A673 (cell line): ENCODE measurements at regions not wholly inside any gene's neighbourhood (a gene's known extent, or its start where the extent isn't known, plus 50 kb on each side); places are given as distances from the start of the nearest gene placed in this dataset.

Experiments
- BruUV-seq: library from RNA; stranded (reverse); fragments of 400-500 nt; replicated peaks from 2 replicates; lab custom pipeline; 2021; lab: Mats Ljungman, UMichigan
- CTCF ChIA-PET: fragments of 300-600 bp; sonication (Branson Sonifier 250); formaldehyde crosslinking; loops from one replicate; lab custom pipeline; 2022; ENCODE audit warnings: antibody characterized with exemption; lab: Charles Lee
- POLR2A ChIA-PET: fragments of 300-600 bp; sonication (Branson Sonifier 250); formaldehyde crosslinking; loops from one replicate; lab custom pipeline; 2022; ENCODE audit warnings: antibody characterized with exemption; ENCODE audit not compliant: low non-redundant PET; lab: Charles Lee
- DNase-seq: peaks from one replicate; pipeline ENCODE4 v3.0.0-alpha.2; 2015; ENCODE audit warnings: low spot score
- H3K27ac ChIP-seq: fragments of 200-600 bp; sonication (generic); 2 replicates; pipeline ENCODE4 v1.5.1; 2016; ENCODE audit warnings: mixed run types, low read depth, mild to moderate bottlenecking, mixed read lengths, antibody characterized with exemption, low read length; ENCODE audit not compliant: poor library complexity, severe bottlenecking
- H3K27me3 ChIP-seq: fragments of 200-600 bp; sonication (generic); replicated peaks from 2 replicates; pipeline ENCODE4 v1.6.1; 2017; ENCODE audit warnings: mixed run types, low read depth, mild to moderate bottlenecking, mixed read lengths, antibody characterized with exemption, low read length; ENCODE audit not compliant: insufficient read depth, poor library complexity
- H3K36me3 ChIP-seq: fragments of 200-600 bp; sonication (generic); 2 replicates; pipeline ENCODE4 v1.6.1; 2016; ENCODE audit warnings: mixed run types, mild to moderate bottlenecking, mixed read lengths, antibody characterized with exemption, low read length; ENCODE audit not compliant: insufficient read depth, poor library complexity, severe bottlenecking
- H3K4me1 ChIP-seq: fragments of 200-600 bp; sonication (generic); 2 replicates; pipeline ENCODE4 v1.6.1; 2017; ENCODE audit warnings: mixed run types, mild to moderate bottlenecking, mixed read lengths, antibody characterized with exemption, low read length; ENCODE audit not compliant: insufficient read depth, poor library complexity, severe bottlenecking
- H3K4me3 ChIP-seq: fragments of 200-600 bp; sonication (generic); 2 replicates; pipeline ENCODE4 v1.5.1; 2016; ENCODE audit warnings: low read depth, mixed run types, mild to moderate bottlenecking, mixed read lengths, low read length; ENCODE audit not compliant: poor library complexity, severe bottlenecking
- H3K9me3 ChIP-seq: fragments of 200-600 bp; sonication (generic); 2 replicates; pipeline ENCODE4 v1.6.1; 2016; ENCODE audit warnings: mixed run types, low read depth, mild to moderate bottlenecking, mixed read lengths, antibody characterized with exemption, low read length; ENCODE audit not compliant: poor library complexity, severe bottlenecking
- CTCF ChIP-seq: fragments of 300-800, 200-600 bp; sonication (generic); conservative IDR thresholded peaks from 2 replicates; pipeline ENCODE4 v1.5.1; 2017; ENCODE audit warnings: low read depth, mild to moderate bottlenecking, antibody characterized with exemption, low read length, moderate library complexity, mixed read lengths
- EZH2 ChIP-seq: fragments of 200-600 bp; sonication (generic); IDR thresholded peaks from 2 replicates; pipeline ENCODE4 v1.6.1; 2017; ENCODE audit warnings: borderline replicate concordance, low read depth, mild to moderate bottlenecking, mixed read lengths, antibody characterized with exemption, low read length; ENCODE audit not compliant: poor library complexity, severe bottlenecking
- intact Hi-C: fragments of 100-400 bp; cut with micrococcal nuclease; formaldehyde crosslinking; loops from one replicate; pipeline ENCODE4 v1.10.0; 2022; ENCODE audit not compliant: unreplicated experiment

GRCh38 chr10:25076506-25077177 lies 60.2 kb downstream of the THNSL1 start:
- no peaks in the 10 kb centered on the region for H3K9me3 ChIP-seq
- H3K36me3 ChIP-seq, result no peaks in the 10 kb centered on the region
- no peak for DNase-seq
- intact Hi-C loops, result no loop called here
- ChIA-PET POLR2A (no interaction called here), CTCF (no interaction called here)
- no peak overlapping the region for H3K4me3 ChIP-seq
- no peak overlapping the region for H3K27ac ChIP-seq
- no TSS peak for BruUV-seq
- no peaks in the 10 kb centered on the region for H3K4me1 ChIP-seq
- no peaks in the 10 kb centered on the region for H3K27me3 ChIP-seq
- TF ChIP-seq CTCF (no peak), EZH2 (no peak)

GRCh38 chr10:25078658-25079431 lies 62.4 kb downstream of the THNSL1 start:
- CTCF ChIA-PET, result no interaction called here
- POLR2A ChIA-PET, result no interaction called here
- DNase-seq, result no peak

More at GRCh38 chr10:25078658-25079431, 62.4 kb downstream of the THNSL1 start:
- no TSS peak for BruUV-seq
- H3K4me3 ChIP-seq, result no peak overlapping the region
- no peaks in the 10 kb centered on the region for H3K4me1 ChIP-seq
- no peaks in the 10 kb centered on the region for H3K9me3 ChIP-seq
- no peaks in the 10 kb centered on the region for H3K36me3 ChIP-seq
- TF ChIP-seq CTCF (no peak), EZH2 (no peak)
- no peak overlapping the region for H3K27ac ChIP-seq
- no peaks in the 10 kb centered on the region for H3K27me3 ChIP-seq
- intact Hi-C loops, result no loop called here
